ENCODE measurements at regions not wholly inside any gene's neighbourhood (a gene's known extent, or its start where the extent isn't known, plus 50 kb on each side); places are given as distances from the start of the nearest gene placed in this dataset.

- FAIRE-seq, result no peak
These were observed 261.2 kb downstream of the BMP7 start for GRCh38 chr20:57004951-57005933.

GRCh38 chr20:57006411-57007170, 259.9 kb downstream of the BMP7 start:
- FAIRE-seq, result no peak

- FAIRE-seq, result no peak
These were observed 259.3 kb downstream of the BMP7 start for GRCh38 chr20:57007171-57007540.

- no peak for FAIRE-seq
These were observed 258.2 kb downstream of the BMP7 start for GRCh38 chr20:57008217-57008616.

- no peak for FAIRE-seq
These were observed 257.1 kb downstream of the BMP7 start for GRCh38 chr20:57009355-57009754.

- FAIRE-seq, result no peak
These were observed 256.7 kb downstream of the BMP7 start for GRCh38 chr20:57009775-57010174.

- no peak for FAIRE-seq
These were observed 253.8 kb downstream of the BMP7 start for GRCh38 chr20:57012691-57013090.

GRCh38 chr20:57013217-57013616, 253.2 kb downstream of the BMP7 start:
- no peak for FAIRE-seq

GRCh38 chr20:57013741-57014140, 252.7 kb downstream of the BMP7 start:
- no peak for FAIRE-seq

- FAIRE-seq, result no peak
These were observed 246.1 kb downstream of the BMP7 start for GRCh38 chr20:57020364-57020763.

GRCh38 chr20:57022306-57022705, 244.1 kb downstream of the BMP7 start:
- FAIRE-seq, result no peak

GRCh38 chr20:57023007-57023406, 243.4 kb downstream of the BMP7 start:
- FAIRE-seq, result no peak

- FAIRE-seq, result no peak
These were observed 242.4 kb downstream of the BMP7 start for GRCh38 chr20:57023997-57024396.

GRCh38 chr20:57024849-57025248, 241.6 kb downstream of the BMP7 start:
- FAIRE-seq, result no peak

- FAIRE-seq, result no peak
These were observed 241.2 kb downstream of the BMP7 start for GRCh38 chr20:57025261-57025660.

GRCh38 chr20:57025666-57026224, 240.7 kb downstream of the BMP7 start:
- FAIRE-seq, result no peak

GRCh38 chr20:57027777-57028176, 238.7 kb downstream of the BMP7 start:
- no peak for FAIRE-seq

- no peak for FAIRE-seq
These were observed 235.5 kb downstream of the BMP7 start for GRCh38 chr20:57030611-57031600.

GRCh38 chr20:57031867-57032355, 234.5 kb downstream of the BMP7 start:
- FAIRE-seq, result no peak

GRCh38 chr20:57032847-57033246, 233.6 kb downstream of the BMP7 start:
- no peak for FAIRE-seq

- FAIRE-seq, result no peak
These were observed 232.4 kb downstream of the BMP7 start for GRCh38 chr20:57034001-57034400.

GRCh38 chr20:57037689-57038088, 228.8 kb downstream of the BMP7 start:
- FAIRE-seq, result no peak
